NCI-H146 treated with DMSO at 0.1 percent for 48 hours (cell line): ENCODE measurements at regions not wholly inside any gene's neighbourhood (a gene's known extent, or its start where the extent isn't known, plus 50 kb on each side); places are given as distances from the start of the nearest gene placed in this dataset.
A peak's percentile ranks its signal among the peaks of the same experiment; 100 is the strongest.
"Not testable (repeated sequence)": the region's sequence is repeated elsewhere in the genome, so short reads cannot be mapped to it uniquely, and the experiment has no call there.

Experiments used
- DNase-seq: peaks from one replicate; lab custom pipeline; 2025; ENCODE audit not compliant: unreplicated experiment; lab: John Stamatoyannopoulos, UW

- DNase-seq, result not testable (repeated sequence)
These were observed 1297.0 kb upstream of the PCDH9 start for GRCh38 chr13:68527167-68527566.

DNA sequence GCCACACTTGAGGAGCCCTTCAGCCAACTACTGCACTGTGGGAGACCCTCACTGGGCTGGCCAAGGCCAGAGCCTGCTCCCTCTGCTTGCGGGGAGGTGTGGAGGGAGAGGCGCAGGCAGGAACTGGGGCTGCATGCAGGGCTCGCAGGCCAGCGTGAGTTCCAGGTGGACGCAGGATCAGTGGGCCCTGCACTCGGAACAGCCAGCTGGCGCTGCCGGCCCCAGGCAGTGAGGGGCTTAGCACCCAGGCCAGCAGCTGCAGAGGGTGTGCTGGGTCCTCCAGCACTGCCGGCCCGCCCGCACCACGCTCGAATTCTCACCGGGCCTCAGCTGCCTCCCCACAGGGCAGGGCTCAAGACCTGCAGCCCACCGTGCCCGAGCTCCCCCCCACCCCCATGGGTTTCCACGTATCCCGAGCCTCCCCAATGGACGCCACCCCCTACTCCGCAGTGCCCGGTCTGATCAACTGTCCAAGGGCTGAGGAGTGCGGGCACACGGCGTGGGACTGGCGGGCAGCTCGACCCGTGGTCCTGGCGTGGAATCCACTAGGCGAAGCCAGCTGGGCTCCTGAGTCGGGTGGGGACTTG lies 1293.8 kb upstream of the PCDH9 start:
- DNase-seq, result no peak

DNA sequence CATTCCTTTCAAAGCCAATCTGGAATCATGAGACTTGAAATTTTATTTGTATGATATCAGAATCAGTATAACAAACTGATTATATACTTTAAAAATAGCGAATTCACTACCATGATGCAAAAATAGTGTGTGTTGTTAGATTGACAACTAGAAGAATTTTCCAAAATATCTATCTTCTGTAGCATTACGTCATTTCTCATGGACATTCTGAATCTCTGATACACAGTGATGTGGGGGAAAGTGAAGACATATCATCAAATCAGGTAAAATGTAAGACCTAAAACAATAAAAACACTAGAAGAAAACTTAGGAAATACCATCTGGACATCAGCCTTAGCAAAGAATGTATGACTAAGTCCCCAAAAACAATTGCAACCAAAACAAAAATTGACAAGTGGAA lies 1292.0 kb upstream of the PCDH9 start:
- no peak for DNase-seq

DNA sequence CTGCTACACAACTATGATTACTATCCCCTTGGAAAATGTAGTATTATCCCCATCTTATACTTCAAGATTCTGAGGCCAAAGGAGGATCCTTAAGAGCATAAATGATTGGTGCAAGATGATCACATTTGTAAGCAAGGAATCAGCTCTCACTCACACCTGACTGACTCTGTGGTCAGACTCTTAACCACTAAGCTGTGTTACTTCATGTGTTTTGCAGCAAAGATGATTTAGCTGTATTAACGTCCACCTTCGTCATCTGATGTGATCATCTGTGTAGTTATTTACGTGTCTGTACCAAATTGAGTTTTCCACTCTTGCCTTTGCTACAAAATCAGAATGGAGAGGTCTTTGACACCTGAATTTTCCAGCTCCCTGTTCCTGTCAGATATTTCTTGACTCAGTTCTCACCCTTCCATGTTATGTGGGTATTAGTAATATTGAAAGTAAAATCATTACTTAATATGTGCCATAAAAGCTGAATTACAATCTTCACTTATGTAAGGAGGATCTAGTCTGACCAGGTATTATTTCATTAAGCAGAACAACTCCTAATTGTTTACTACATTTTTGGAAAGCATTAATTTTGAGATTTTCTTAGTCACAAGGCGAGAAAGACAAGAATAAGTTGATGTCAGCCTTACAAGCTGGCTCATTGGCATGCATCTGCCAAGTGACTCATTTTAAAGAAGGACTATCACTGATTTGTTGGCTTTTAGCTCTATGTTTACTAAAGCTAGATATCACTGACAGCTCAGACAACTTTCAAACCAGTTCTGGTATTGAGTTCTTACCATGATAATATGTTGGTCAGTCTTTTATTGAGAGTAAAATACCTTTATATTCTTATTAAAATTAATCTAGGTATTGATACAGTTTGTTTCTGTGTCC lies 1279.8 kb upstream of the PCDH9 start:
- DNase-seq, result no peak

DNA sequence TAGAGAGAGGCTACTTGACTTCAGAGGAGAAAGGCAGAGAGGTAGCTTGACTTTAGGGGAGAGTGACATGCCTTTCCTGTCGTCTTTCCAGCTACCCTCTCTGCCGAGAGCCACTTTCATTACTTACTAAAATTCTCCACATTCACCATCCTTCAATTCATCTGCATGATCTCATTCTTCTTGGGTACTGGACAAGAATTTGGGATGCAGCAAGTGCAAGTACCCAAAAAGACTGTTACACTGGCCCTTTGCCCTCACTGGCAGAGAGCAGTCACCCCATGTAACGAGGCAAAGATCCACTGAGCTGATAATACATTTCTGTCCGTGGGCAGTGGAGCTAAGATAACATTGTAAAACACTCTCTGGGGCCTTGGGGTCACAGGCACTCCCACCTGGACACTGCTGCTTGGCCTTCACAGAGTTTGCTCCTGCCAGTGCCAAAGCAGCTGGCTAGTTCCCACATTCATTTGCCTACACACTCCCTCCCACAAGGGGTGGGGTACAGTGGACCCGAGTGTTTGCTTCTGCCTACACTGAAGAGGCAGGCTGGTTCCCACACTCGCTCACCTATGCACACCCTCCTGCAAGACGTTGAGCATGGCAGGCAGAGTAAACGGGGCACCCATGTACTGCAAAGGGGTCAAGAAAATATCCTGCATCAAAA lies 1276.9 kb upstream of the PCDH9 start:
- DNase-seq, result no peak

GRCh38 chr13:68490594-68490993 lies 1260.5 kb upstream of the PCDH9 start:
- DNase-seq, result no peak

- DNase-seq, result no peak
These were observed 1251.0 kb upstream of the PCDH9 start for GRCh38 chr13:68481130-68481529.

DNA sequence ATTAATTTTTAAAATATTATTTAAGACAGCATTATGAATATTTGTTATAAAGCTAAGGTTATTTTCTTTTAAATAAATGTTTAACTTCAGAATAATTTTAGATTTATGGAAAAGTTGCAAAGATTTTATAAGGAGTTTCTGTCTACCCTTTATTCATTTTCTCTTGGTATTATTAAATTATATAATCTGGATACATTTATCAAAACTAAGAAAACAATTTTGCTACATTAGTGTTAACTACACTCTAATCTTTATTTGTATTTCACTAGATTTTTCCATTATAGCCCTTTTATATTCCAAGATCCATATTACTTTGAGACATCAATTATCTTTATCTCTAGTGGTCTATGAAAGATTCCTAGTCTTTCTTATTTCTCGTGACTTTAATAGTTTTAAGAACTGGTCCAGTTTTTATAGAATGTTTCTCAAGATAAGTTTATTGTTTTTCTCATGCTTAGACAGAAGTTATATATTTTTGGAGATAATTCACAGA lies 1243.7 kb upstream of the PCDH9 start:
- no peak for DNase-seq

DNA sequence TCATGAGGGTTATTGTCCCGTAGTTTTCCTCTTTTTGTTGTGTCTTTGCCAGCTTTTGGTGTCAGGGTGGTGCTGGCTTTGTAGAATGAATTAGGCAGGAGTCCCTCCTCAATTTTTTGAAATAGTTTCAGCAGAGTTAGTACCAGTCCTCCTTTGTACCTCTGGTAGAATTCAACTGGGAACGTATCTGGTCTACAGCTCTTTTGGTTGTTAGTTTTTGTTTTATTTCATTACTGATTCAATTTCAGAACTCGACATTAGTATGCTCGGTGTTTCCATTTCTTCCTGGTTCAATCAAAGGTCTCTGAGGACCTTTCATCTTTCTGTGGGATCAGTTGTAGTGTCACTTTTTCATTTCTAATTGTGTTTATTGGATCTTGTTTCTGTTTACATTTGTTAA lies 1237.0 kb upstream of the PCDH9 start:
- DNase-seq, result no peak

DNA sequence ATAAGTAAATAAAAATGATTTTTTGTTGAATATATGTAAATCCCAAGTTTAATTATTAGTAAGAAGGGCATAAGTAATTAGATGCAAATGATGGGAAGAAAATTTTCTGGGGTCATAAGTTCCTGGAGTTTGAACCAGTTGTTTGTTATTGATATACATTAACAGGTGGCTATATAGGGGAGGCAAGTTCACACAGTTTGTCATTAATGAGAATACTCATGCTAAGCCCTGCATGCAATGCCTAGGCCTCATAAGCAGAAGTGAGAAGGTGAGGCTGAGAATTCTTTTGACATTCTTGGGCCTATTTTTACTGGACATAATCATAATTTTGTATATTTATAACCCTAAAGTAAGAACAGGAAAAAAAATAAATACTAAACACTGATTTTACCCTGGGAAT lies 1210.7 kb upstream of the PCDH9 start:
- DNase-seq, result no peak

DNA sequence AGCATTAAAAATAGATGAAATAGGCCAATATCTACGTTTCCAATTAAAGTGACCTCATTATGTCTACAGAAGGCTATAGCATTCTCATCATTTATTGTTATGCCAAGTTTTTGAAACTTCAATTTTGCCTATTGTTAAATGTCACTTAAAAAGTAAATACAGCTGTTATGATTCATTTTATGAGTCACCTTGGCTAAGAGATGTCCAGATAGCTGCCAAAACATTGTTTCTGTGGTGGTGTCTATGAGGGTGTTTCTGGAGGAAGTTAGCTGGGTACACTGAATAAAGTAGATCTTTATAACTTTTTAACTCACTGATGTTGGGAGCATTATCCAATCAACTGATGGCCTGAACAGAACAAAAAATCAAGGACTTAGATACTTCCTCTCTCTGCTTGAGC lies 1209.7 kb upstream of the PCDH9 start:
- DNase-seq, result no peak

DNA sequence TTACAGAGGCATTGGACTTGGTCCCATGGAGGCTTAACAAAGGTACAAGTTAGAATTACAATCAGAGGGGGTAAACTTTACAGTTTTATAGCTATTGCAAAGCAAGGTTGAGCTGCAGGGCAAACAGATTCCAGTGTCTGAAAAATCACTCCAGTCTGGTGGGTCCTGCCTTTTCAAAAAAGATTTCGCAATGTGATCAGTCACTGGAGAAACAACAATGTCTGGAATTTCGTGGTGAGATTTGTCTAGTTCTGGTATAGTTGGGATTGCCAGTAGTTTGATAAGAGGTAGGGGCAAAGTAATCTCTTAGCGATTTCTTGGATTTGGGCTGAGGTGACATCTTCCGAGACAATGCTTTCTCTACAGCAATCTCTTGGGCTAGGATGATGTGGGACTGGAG lies 1198.2 kb upstream of the PCDH9 start:
- DNase-seq, result no peak

GRCh38 chr13:68417801-68418200 lies 1187.7 kb upstream of the PCDH9 start:
- DNase-seq, result no peak

DNA sequence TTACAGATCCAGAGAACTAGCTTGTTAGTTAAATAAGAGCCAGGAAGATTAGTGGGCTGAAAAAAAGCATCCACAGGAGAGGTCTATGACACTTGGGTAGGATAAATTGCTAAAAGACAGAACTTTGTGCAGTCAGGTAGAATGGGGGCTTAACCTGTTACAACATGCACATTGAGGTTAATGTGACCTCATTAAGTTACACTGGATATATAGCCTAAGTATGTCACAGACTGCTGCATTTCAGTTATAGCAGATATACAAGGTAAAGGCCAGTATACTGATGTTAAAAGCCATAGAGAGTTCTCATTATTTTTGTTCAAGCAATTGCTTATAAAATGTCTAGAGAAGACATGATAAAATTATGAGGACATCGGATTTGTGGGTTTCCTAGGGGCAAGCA lies 1179.9 kb upstream of the PCDH9 start:
- no peak for DNase-seq

DNA sequence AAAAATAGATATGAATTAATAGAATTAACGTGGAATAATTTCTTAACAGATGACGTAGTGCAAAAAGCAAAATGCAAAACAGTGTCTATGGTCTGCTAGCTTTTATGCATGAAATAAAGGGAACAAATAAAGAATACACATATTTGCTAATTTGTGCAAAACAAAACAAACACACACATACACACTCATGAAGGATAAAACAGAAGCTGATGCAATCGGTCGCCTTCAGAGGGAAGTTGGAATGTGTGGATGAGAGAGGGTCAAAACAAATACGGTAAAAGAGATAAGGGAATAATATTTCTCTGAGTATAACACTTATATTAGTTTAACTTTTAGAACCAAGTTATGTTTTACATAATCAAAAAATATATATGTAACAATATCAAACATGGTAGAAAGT lies 1160.9 kb upstream of the PCDH9 start:
- DNase-seq, result no peak

GRCh38 chr13:68386808-68387207 lies 1156.7 kb upstream of the PCDH9 start:
- DNase-seq, result no peak

DNA sequence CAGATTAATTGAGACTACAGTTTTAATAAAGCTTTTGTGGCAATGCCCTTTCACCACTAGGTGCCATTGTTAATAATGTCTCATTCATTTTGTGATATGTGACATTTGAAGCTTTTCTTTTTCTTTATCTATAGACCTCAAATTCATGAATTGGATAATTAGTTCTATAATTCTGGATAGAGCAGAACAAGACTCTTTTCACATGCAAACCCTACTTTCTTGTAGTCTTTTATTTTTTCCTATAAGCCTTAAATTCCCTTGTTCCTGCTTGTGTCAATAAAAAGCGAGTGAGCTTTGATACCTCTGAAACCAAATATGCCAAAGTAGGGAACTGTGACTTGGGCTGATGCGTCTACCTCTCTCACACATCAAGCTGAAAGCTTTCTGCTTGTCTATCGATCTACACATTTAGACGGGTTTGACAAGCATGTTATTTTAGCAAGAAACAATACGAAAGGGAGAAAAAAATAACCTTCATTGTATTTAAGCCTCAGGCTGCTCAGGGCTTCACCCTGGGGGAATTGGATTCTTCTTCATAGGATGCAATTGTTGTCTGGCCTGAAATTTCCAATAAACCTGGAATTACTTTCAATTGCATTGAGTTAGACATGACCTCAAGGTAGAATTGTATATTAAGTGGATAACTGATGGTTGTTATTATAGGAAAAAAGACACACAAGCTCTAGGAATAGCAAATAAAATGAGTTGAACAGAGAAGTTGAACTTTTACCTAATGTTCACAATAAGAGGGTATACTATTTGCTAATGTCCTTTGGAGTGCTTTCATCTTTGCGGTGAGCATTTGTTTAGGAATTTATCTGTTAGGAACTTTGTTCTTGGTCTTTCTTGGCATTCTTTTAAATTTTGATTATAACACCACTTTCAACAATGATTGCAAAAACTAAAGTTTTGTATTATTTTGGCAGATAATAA lies 1150.2 kb upstream of the PCDH9 start:
- peak; percentile 50 for DNase-seq

- no peak for DNase-seq
These were observed 1148.2 kb upstream of the PCDH9 start for GRCh38 chr13:68378294-68378693.

DNA sequence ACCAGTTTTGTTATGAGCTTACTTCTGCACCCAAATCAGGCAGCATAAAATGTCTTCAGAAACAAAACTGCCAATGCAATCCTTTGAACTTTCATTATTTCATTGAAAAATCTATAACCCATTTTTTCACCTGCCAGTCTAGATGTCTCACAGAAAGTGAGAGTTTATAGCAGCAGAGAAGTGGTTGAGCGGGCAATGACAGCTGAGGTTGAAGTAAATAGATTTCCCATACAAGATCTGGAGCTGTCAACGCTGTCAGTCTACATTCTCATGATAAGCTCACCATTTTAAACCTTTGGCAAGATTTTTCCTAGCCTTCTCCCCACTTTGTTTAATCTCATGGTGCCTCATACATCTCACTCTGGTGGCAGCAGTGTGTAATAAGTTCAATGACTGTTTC lies 1144.9 kb upstream of the PCDH9 start:
- DNase-seq, result no peak

GRCh38 chr13:68369739-68370138 lies 1139.6 kb upstream of the PCDH9 start:
- no peak for DNase-seq

- no peak for DNase-seq
These were observed 1138.8 kb upstream of the PCDH9 start for GRCh38 chr13:68368922-68369321.
